ENCODE measurements at regions not wholly inside any gene's neighbourhood (a gene's known extent, or its start where the extent isn't known, plus 50 kb on each side); places are given as distances from the start of the nearest gene placed in this dataset.

GRCh38 chr1:201709564-201710295 is 119.2 kb upstream of the IPO9 start:
- peak; percentile 49 to 77 for DNase-seq (ENCODE audit: low spot score in 2 of 2)
- Mint-ChIP-seq H3K9me3 (no peaks in the 10 kb centered on the region), H3K4me3 (no peak overlapping the region), H3K4me1 (no peaks in the 10 kb centered on the region), H3K36me3 (no peaks in the 10 kb centered on the region), H3K27ac (no peak overlapping the region)
- peak; percentile 84 for ATAC-seq

DNA sequence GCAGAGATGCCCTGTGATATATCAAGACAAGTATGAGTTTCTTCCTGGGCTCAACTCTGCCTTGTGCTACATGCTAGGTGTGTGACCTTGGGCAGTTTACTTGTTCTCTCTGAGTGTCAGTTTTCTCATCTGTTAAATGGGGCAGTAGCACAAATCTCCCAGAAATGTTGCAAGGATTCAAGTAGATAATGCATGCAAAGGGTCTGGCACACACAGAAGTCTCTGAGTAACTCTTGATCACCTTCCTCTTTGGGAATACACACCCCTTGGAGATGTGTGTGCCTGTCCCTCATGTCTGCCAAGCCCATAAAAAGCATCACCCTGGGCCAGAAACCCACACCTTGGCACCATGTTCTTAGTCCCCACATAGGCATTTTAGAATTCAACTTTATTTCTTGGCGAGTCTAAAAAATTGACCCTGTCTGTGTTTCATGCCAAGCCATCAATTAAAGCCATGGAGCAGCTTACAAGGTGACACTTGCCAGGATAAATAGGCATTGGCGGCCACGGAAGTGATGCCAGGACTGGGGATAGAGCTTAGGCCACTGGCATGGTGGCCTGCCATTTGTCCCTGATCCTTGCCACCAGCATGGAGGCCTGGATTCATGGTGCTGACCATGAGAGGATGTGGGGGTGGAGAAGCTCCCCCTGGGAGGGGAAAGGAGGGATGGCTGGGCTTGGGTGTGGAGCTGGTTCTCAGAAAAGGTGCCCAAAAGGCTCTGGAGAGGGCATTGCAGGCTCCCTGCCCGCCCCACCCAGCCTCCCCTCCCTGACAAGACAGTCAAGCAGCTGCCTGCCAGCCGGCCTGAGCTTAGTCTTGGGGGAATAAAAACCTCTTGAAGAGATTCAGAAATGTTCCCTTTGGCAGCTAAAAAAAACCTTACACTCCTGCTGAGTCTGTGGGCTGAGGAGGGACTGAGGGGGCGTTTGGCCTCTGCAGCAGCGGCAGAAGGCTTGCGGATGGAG is 118.0 kb upstream of the IPO9 start:
- H3K4me3 Mint-ChIP-seq = no peak overlapping the region
- H3K9me3 Mint-ChIP-seq = no peaks in the 10 kb centered on the region
- DNase-seq (ENCODE audit: low spot score in 2 of 2) (no peak), ATAC-seq (no peak)
- H3K27ac Mint-ChIP-seq = no peak overlapping the region
- no peaks in the 10 kb centered on the region for H3K4me1 Mint-ChIP-seq
- no peaks in the 10 kb centered on the region for H3K36me3 Mint-ChIP-seq

DNA sequence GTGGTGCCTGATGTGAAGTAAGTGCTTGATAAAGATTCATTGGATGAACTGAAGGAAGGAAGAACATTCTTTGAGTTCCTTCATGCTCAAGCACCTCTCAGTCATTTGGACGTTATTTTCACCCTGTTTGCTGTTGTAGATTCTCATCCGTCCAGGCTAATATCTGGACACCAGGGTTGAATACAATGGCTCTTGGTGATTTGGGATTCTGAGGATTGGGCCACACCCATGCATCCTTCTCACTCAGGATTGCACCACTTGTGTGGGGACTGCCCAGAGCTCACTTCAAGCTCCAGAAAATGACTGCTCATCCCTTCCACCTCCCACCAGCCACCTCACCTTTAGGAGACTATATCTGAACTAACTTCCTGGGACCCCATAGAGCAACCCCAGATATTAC is 117.1 kb upstream of the IPO9 start:
- DNase-seq (ENCODE audit: low spot score in 2 of 2) = no peak
- no peaks in the 10 kb centered on the region for H3K9me3 Mint-ChIP-seq
- H3K4me3 Mint-ChIP-seq = no peak overlapping the region
- H3K4me1 Mint-ChIP-seq = no peaks in the 10 kb centered on the region
- H3K36me3 Mint-ChIP-seq = no peaks in the 10 kb centered on the region
- H3K27ac Mint-ChIP-seq = no peak overlapping the region
- ATAC-seq = no peak

GRCh38 chr1:201712387-201713085 is 116.4 kb upstream of the IPO9 start:
- ATAC-seq = no peak
- no peak for DNase-seq (ENCODE audit: low spot score in 2 of 2)
- no peaks in the 10 kb centered on the region for H3K4me1 Mint-ChIP-seq

DNA sequence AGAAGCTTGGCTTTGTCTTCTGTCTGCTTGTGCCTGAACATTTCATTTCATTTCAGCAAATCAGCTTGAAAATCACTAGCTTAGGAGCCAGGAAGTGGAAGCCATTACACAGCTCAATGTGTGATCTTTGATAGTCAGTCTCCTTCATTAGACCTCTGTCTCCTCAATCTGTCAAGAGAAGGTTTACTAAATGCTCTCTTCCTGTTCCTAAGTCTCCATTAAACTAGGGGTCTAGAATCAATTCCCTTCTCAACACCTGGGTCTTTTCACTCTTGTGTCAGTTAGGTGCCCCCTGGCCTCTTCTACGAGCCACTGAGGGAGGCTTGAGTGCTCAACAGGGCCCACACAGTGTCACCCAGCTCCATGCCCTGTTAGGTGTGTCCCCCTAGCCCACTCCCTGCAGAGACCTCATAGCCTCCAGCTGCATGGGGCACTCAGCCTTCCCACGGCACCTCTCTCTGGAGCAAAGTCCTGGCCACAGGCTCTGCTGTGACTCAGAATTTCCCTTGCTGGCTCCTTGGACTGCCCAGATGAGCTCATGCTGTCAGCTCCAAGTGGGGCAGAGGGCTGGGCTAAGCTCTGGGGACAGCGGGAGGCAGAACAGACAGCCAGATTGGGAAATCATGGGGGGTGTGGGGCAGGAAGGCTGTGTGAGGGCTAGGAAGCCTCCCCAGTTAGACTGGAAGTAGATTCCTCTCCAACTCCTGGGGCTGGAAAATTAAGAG is 115.7 kb upstream of the IPO9 start:
- no peaks in the 10 kb centered on the region for H3K9me3 Mint-ChIP-seq
- H3K4me3 Mint-ChIP-seq = no peak overlapping the region
- no peaks in the 10 kb centered on the region for H3K36me3 Mint-ChIP-seq
- H3K4me1 Mint-ChIP-seq = no peaks in the 10 kb centered on the region
- ATAC-seq = no peak
- DNase-seq (ENCODE audit: low spot score in 2 of 2) = no peak
- peak overlapping the region; percentile 83 for H3K27ac Mint-ChIP-seq

More at GRCh38 chr1:201712387-201713085, 116.4 kb upstream of the IPO9 start:
- no peak overlapping the region for H3K4me3 Mint-ChIP-seq
- no peaks in the 10 kb centered on the region for H3K36me3 Mint-ChIP-seq
- no peaks in the 10 kb centered on the region for H3K9me3 Mint-ChIP-seq
- H3K27ac Mint-ChIP-seq = no peak overlapping the region

GRCh38 chr1:201714542-201715329 is 114.2 kb upstream of the IPO9 start:
- no peak overlapping the region for H3K27ac Mint-ChIP-seq
- no peaks in the 10 kb centered on the region for H3K9me3 Mint-ChIP-seq
- no peaks in the 10 kb centered on the region for H3K4me1 Mint-ChIP-seq
- DNase-seq (ENCODE audit: low spot score in 2 of 2) (no peak), ATAC-seq (no peak)
- H3K4me3 Mint-ChIP-seq = no peak overlapping the region
- no peaks in the 10 kb centered on the region for H3K36me3 Mint-ChIP-seq

- DNase-seq (ENCODE audit: low spot score in 2 of 2) (no peak), ATAC-seq (no peak)
- Mint-ChIP-seq H3K9me3 (no peaks in the 10 kb centered on the region), H3K27ac (no peak overlapping the region), H3K4me3 (no peak overlapping the region), H3K4me1 (no peaks in the 10 kb centered on the region), H3K36me3 (no peaks in the 10 kb centered on the region)
These were observed 113.6 kb upstream of the IPO9 start for GRCh38 chr1:201715351-201715750.

DNA sequence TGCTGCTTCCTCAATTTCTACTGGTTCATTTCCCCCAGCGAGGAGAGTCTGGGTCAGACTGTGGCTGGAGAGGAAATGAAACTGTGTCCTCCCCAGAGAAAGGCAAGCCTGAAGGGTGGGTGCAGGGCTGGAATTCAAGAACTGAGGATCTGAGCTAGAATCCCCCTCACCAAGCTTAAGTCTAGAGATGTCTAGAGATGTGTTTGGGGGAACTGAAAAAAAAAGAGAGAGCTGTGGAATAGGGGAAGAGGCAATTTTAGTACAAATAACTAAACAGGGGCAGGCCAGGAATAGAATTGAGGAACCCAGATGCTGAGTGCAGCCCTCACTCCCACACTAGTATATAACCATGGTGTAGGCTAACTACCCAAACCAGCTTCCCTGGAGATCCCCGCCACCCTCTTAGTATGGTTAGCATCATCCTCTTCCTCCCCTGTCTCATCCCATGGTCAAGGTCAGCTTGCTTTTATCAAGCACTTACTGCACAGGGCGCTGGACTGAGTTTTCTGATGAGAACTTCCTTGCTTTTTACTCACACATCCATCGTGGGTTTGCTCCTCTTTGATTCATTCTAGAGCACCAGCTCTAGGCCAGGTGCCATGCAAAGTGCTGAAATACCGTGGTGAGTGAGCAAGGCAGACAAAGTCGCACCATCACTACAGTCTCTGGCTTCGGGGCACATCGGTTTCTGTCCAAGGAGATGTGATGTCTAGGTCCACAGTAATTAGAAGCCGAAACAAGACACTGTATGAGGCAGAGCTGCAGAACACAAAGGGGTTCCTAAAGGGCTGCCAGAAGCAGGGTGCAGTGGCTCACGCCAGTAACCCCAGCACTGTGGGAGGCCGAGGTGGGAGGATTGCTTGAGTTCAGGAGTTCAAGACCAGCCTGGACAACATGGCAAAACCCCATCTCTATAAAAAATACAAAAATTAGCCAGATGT is 112.9 kb upstream of the IPO9 start:
- no peaks in the 10 kb centered on the region for H3K36me3 Mint-ChIP-seq
- no peaks in the 10 kb centered on the region for H3K9me3 Mint-ChIP-seq
- H3K4me3 Mint-ChIP-seq = no peak overlapping the region
- no peak for DNase-seq (ENCODE audit: low spot score in 2 of 2)
- no peaks in the 10 kb centered on the region for H3K4me1 Mint-ChIP-seq
- no peak for ATAC-seq
- H3K27ac Mint-ChIP-seq = no peak overlapping the region

DNA sequence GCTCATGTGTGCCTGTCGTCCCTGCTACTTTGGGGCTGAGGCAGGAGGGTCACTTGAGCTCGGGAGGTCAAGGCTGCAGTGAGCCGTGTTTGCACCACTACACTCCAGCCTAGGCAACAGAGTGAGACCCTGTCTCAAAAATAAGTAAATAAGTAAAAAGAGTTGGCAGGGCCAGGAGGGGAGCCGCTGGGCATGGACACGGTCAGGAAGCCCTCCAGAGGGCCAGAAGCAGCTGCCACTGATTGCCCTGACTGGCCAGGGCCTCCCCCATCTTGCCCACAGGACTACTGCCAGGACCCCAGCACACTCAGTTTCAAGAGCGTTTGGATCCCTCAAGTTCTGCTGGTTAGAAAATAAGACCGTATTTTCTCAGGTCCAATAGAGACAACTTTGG is 112.2 kb upstream of the IPO9 start:
- DNase-seq (ENCODE audit: low spot score in 2 of 2) (no peak), ATAC-seq (no peak)
- no peak overlapping the region for H3K27ac Mint-ChIP-seq
- H3K4me3 Mint-ChIP-seq = no peak overlapping the region
- H3K36me3 Mint-ChIP-seq = no peaks in the 10 kb centered on the region
- H3K4me1 Mint-ChIP-seq = no peaks in the 10 kb centered on the region
- no peaks in the 10 kb centered on the region for H3K9me3 Mint-ChIP-seq

DNA sequence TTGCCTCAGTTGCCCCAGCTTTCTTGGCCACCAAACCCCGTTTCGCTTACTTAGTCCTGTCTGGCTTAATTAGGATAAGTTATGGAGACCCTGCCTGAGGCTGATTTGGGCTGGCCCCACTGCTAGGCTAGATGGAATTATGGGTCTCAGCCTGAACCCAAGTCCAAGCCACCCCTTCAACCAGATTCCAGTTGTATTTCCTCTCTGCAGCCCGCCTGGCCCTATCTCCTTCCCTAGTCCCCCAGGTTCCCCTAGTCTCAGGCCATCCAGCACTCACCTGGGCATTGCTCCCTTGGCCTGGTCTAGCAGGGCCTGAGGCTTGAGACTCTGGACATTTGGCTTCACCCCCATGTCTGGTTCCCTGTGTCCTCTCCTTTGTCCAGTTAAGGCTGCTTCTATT is 111.7 kb upstream of the IPO9 start:
- no peak overlapping the region for H3K4me3 Mint-ChIP-seq
- DNase-seq (ENCODE audit: low spot score in 2 of 2) (no peak), ATAC-seq (no peak)
- H3K27ac Mint-ChIP-seq = no peak overlapping the region
- no peaks in the 10 kb centered on the region for H3K4me1 Mint-ChIP-seq
- no peaks in the 10 kb centered on the region for H3K36me3 Mint-ChIP-seq
- no peaks in the 10 kb centered on the region for H3K9me3 Mint-ChIP-seq

- Mint-ChIP-seq H3K9me3 (no peaks in the 10 kb centered on the region), H3K4me3 (no peak overlapping the region), H3K27ac (no peak overlapping the region), H3K36me3 (no peaks in the 10 kb centered on the region), H3K4me1 (no peaks in the 10 kb centered on the region)
- DNase-seq (ENCODE audit: low spot score in 2 of 2) = no peak
- no peak for ATAC-seq
These were observed 110.4 kb upstream of the IPO9 start for GRCh38 chr1:201718346-201719202.

GRCh38 chr1:201719812-201720521 is 109.0 kb upstream of the IPO9 start:
- no peaks in the 10 kb centered on the region for H3K9me3 Mint-ChIP-seq
- no peaks in the 10 kb centered on the region for H3K36me3 Mint-ChIP-seq
- H3K27ac Mint-ChIP-seq = no peak overlapping the region
- H3K4me1 Mint-ChIP-seq = no peaks in the 10 kb centered on the region
- ATAC-seq = no peak
- no peak for DNase-seq (ENCODE audit: low spot score in 2 of 2)
- no peak overlapping the region for H3K4me3 Mint-ChIP-seq

All from stimulated activated effector memory CD8-positive, alpha-beta T cell treated with anti-CD3 and anti-CD28 coated beads, Interleukin-12 subunit alpha, Interleukin-12 subunit beta, amount 100 ng/mL, for 72 hours (primary cell).